ENCODE measurements at regions not wholly inside any gene's neighbourhood (a gene's known extent, or its start where the extent isn't known, plus 50 kb on each side); places are given as distances from the start of the nearest gene placed in this dataset.

DNA sequence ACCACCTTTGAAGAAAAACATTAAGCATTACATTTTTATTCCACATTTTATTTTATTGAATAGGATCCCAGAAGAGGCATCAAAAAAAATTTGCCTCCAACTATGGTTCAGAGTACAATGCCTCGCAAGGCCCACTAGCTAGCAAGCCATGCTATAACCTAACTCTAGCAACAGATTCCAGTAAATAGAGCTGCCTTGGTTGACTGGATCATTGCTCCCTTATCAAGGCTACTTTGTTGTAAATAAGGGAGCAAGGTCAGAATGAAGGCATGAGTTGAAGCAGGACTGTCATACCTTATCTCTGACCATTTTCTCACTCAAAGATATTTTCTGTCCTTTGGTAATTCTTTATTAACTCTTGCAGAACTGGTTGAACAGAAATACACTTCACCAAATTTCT is 672.6 kb downstream of the EPHA4 start:
- TF ChIP-seq, protein P1, sequence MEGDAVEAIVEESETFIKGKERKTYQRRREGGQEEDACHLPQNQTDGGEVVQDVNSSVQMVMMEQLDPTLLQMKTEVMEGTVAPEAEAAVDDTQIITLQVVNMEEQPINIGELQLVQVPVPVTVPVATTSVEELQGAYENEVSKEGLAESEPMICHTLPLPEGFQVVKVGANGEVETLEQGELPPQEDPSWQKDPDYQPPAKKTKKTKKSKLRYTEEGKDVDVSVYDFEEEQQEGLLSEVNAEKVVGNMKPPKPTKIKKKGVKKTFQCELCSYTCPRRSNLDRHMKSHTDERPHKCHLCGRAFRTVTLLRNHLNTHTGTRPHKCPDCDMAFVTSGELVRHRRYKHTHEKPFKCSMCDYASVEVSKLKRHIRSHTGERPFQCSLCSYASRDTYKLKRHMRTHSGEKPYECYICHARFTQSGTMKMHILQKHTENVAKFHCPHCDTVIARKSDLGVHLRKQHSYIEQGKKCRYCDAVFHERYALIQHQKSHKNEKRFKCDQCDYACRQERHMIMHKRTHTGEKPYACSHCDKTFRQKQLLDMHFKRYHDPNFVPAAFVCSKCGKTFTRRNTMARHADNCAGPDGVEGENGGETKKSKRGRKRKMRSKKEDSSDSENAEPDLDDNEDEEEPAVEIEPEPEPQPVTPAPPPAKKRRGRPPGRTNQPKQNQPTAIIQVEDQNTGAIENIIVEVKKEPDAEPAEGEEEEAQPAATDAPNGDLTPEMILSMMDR (IDR thresholded peaks at IDR 0.05): no peak
- TF ChIP-seq POLR2AphosphoS5 (IDR thresholded peaks at IDR 0.05): no peak

Measured in breast epithelium (tissue), 3 donors.